Activated naive CD8-positive, alpha-beta T cell treated with anti-CD3 and anti-CD28 coated beads, Interleukin-2, amount 10 ng/mL, durations not matched to agents 7 days and 5 days (primary cell): ENCODE measurements at regions not wholly inside any gene's neighbourhood (a gene's known extent, or its start where the extent isn't known, plus 50 kb on each side); places are given as distances from the start of the nearest gene placed in this dataset.

Experiments
- ATAC-seq: fragments of 150-1000 bp; cut with Tn5 transposase; one replicate; pipeline ENCODE4 v1.10.0; 2021; ENCODE audit warnings: low read depth, moderate library complexity
- POLR2A ChIA-PET: fragments of 350-600 bp; sonication (Branson Sonifier 250); formaldehyde crosslinking; loops from one replicate; lab custom pipeline; 2021; ENCODE audit warnings: antibody characterized with exemption; lab: Charles Lee
- DNase-seq: peaks from one replicate; pipeline ENCODE4 v3.0.0; 2021
- H3K27ac Mint-ChIP-seq: one replicate; pipeline ENCODE4 v1.8.0; 2022; ENCODE audit warnings: mild to moderate bottlenecking, mixed read lengths
- H3K27me3 Mint-ChIP-seq: one replicate; pipeline ENCODE4 v1.8.0; 2022; ENCODE audit warnings: mild to moderate bottlenecking, moderate library complexity, mixed read lengths
- H3K36me3 Mint-ChIP-seq: one replicate; pipeline ENCODE4 v1.8.0; 2021; ENCODE audit warnings: mild to moderate bottlenecking, mixed read lengths
- H3K4me1 Mint-ChIP-seq: one replicate; pipeline ENCODE4 v1.8.0; 2021; ENCODE audit warnings: mixed read lengths
- H3K4me3 Mint-ChIP-seq: one replicate; pipeline ENCODE4 v1.8.0; 2022; ENCODE audit warnings: mild to moderate bottlenecking, moderate library complexity, mixed read lengths
- H3K9me3 Mint-ChIP-seq: one replicate; pipeline ENCODE4 v1.8.0; 2021; ENCODE audit warnings: mixed read lengths

DNA sequence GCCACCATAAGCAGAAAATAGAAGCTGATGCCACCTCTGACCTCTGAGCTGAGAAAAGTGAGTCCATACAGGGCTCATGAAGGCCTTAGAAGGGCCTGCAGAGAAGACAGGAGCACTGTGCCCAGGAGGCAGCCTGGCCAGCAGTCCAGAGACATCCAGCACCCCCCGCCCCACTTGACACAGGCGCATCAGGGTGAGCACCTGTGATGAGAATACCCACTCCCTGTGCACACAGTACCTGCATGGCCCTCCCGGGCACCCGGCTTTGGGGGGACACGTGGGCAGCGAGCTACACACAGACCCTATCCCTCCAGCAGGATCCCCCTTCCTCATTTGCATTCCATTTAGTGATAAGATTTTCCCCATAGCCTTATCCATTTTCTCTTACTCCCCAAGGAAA lies 63.6 kb upstream of the NSMCE3 start:
- POLR2A ChIA-PET, result no interaction called here

DNA sequence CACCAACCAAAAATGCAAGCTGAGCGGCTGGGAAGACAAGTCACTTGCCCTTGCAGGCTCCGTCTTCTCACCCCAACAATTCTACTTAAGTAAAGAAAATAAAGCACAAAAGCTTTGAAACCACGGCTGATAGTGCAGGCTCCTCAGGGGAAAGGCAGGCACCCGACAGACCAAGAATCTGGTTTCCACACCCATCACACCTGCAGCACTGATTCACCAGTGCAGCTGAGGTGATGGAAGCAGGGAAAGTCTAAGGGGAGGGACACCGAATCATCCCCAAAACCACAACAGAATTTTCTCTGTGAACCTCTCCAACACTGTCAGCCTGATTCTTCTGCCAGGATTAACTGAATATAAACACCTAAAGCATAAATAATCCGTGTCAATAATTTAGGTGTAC lies 62.0 kb upstream of the NSMCE3 start:
- DNase-seq (no peak), ATAC-seq (no peak)
- H3K9me3 Mint-ChIP-seq, result no peaks in the 10 kb centered on the region
- H3K4me1 Mint-ChIP-seq, result no peaks in the 10 kb centered on the region
- no peaks in the 10 kb centered on the region for H3K36me3 Mint-ChIP-seq
- H3K4me3 Mint-ChIP-seq, result no peak overlapping the region
- POLR2A ChIA-PET, result no interaction called here
- H3K27ac Mint-ChIP-seq, result no peak overlapping the region
- H3K27me3 Mint-ChIP-seq, result peaks cover 3% of the 10 kb centered on the region

More for the DNA sequence above, 63.6 kb upstream of the NSMCE3 start:
- DNase-seq (no peak), ATAC-seq (no peak)
- Mint-ChIP-seq H3K9me3 (no peaks in the 10 kb centered on the region), H3K27me3 (no peaks in the 10 kb centered on the region), H3K4me1 (no peaks in the 10 kb centered on the region), H3K27ac (no peak overlapping the region), H3K36me3 (no peaks in the 10 kb centered on the region), H3K4me3 (no peak overlapping the region)

DNA sequence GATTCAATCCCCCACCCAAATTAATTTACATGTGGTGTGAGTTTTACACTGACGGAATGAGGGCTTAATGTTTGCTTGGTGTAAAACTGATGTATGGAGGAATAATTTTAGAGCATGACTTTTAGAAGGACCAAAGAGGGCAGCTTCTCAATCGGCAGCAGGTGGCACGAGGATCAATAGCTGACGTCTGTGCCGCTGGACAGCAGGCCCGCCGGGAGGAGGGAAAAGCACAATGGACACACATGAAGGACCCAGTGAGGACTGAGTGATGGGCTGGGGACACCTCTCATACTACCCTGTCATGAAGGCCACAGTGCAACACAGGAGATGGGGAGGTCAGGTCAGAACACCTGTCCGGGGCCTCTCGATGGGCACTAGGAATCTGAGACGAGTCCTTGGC lies 61.4 kb upstream of the NSMCE3 start:
- Mint-ChIP-seq H3K36me3 (no peaks in the 10 kb centered on the region), H3K4me1 (no peaks in the 10 kb centered on the region), H3K9me3 (peaks cover 1% of the 10 kb centered on the region), H3K4me3 (no peak overlapping the region), H3K27me3 (peaks cover 3% of the 10 kb centered on the region), H3K27ac (no peak overlapping the region)
- ATAC-seq (no peak), DNase-seq (no peak)
- POLR2A ChIA-PET, result no interaction called here

DNA sequence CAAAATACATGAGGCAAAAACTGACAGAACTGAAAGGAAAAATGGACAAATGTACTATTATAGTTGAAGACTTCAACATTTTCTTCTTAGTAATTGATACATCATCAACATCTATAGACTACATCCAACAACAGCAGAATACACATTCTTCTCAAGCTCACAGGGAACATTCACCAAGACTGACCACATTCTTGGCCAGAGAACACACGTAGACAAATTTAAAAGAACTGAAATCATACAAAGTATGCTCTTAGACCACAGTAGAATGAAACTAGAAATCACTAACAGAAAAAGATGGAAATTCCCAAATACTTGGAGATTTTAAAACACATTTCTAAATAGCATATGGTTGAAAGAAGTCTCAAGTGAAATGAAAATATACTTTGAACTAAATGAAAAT lies 55.1 kb upstream of the NSMCE3 start:
- POLR2A ChIA-PET, result no interaction called here

DNA sequence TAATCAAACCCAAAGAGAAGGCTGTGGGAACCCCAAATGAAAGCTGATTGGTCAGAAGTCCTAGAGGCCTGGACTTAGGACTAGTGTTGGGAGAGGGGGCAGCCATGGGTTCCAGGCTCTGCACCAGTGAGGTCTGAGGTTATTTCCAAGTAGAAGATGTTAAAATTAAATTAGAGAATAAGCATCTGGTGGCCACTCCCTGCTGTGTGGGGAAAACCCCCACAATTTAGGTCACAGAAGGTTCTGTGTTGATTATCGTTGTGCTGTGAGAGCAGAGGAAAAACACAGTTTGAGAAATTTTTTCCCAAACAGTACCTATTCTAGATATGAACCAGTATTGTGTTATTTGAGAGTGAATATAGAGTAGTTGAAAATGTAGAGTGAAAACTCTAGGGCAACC lies 53.9 kb upstream of the NSMCE3 start:
- Mint-ChIP-seq H3K4me3 (no peak overlapping the region), H3K36me3 (no peaks in the 10 kb centered on the region), H3K27ac (no peak overlapping the region), H3K27me3 (peaks cover 3% of the 10 kb centered on the region), H3K9me3 (peaks cover 9% of the 10 kb centered on the region), H3K4me1 (no peaks in the 10 kb centered on the region)
- POLR2A ChIA-PET, result no interaction called here
- ATAC-seq (no peak), DNase-seq (no peak)

More for the DNA sequence above, 55.1 kb upstream of the NSMCE3 start:
- DNase-seq (no peak), ATAC-seq (no peak)
- Mint-ChIP-seq H3K27ac (no peak overlapping the region), H3K4me3 (no peak overlapping the region), H3K36me3 (no peaks in the 10 kb centered on the region), H3K27me3 (peaks cover 3% of the 10 kb centered on the region), H3K4me1 (no peaks in the 10 kb centered on the region), H3K9me3 (peaks cover 9% of the 10 kb centered on the region)

DNA sequence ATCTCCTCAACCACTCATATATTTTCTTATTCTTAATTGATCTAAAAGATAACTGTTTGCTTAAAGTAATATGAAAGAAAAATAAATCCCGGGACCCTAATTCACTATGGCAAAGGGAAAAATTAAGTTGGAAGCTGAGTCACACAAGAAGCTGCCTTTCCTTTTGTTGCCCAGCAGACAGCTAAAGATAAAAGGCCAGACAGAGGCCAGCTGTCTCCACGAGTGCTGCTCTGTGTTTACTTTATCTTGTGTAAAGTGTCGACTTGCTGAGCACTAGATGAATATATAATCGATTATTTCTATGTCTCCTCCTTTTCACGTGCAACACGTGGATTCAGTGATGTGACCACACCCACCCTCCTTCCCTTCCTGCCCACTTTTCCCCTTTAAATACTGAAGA lies 52.8 kb upstream of the NSMCE3 start:
- H3K27ac Mint-ChIP-seq, result no peak overlapping the region
- H3K4me1 Mint-ChIP-seq, result no peaks in the 10 kb centered on the region
- POLR2A ChIA-PET, result no interaction called here
- ATAC-seq (no peak), DNase-seq (no peak)
- H3K4me3 Mint-ChIP-seq, result no peak overlapping the region
- H3K27me3 Mint-ChIP-seq, result peaks cover 3% of the 10 kb centered on the region
- H3K9me3 Mint-ChIP-seq, result peaks cover 9% of the 10 kb centered on the region
- H3K36me3 Mint-ChIP-seq, result no peaks in the 10 kb centered on the region

DNA sequence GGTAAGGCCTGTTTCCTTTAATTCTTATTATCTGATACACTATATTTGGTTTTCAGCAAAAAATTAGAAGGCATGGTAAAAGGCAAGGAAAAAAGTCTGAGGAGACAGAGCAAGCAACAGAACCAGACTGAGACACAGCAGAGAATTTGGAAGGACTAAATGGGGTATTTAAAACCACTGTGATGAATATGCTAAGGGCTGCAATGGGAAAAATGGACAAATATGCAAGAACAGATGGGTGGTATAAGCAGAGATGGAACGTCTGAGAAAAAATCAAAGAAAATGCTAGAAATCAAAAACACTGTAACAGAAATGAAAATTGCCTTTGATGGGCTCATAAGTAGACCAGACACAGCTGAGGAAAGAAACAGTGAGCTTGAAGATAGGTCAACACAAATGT lies 50.8 kb upstream of the NSMCE3 start:
- Mint-ChIP-seq H3K27me3 (no peaks in the 10 kb centered on the region), H3K9me3 (peaks cover 4% of the 10 kb centered on the region), H3K36me3 (no peaks in the 10 kb centered on the region), H3K4me3 (no peak overlapping the region), H3K4me1 (no peaks in the 10 kb centered on the region), H3K27ac (no peak overlapping the region)
- ATAC-seq (no peak), DNase-seq (no peak)
- POLR2A ChIA-PET, result no interaction called here

DNA sequence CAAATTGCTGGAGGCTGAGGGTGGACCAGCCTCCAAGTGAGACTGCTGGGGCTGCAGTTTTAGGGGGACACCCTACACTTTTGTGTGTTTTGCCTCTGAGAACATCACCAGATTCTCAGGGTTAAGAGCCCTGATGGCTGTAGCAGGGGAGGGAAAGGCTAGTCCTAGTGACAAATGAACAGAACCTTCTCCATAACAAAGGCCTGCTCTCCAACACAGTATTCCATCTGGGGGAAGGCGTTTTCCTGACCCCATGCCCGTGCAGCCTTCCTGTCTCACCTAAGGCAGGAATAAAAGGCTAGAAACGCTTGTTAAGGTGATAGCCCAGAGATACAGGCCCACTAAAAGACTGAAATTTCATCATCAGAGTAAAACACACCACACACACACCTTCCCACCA lies 50.2 kb upstream of the NSMCE3 start:
- Mint-ChIP-seq H3K4me1 (no peaks in the 10 kb centered on the region), H3K36me3 (no peaks in the 10 kb centered on the region), H3K27me3 (no peaks in the 10 kb centered on the region), H3K4me3 (no peak overlapping the region), H3K27ac (no peak overlapping the region), H3K9me3 (peaks cover 4% of the 10 kb centered on the region)
- no peak for ATAC-seq
- POLR2A ChIA-PET, result no interaction called here
- DNase-seq, result no peak
